Breast epithelium (tissue), 3 donors: ENCODE measurements at regions not wholly inside any gene's neighbourhood (a gene's known extent, or its start where the extent isn't known, plus 50 kb on each side); places are given as distances from the start of the nearest gene placed in this dataset.

ENCODE experiments used
- POLR2A ChIP-seq: fragments of 450-650 bp; IDR thresholded peaks from one replicate; pipeline ENCODE4 v1.6.1; 2016; ENCODE audit warnings: antibody characterized with exemption, mild to moderate bottlenecking, moderate library complexity
- TF ChIP-seq, protein P1 (sequence below), 3 donors: fragments of 450-650 bp; IDR thresholded peaks; one replicate each; pipeline ENCODE4 v1.5.1; 2016 to 2017; ENCODE audit warnings: antibody characterized with exemption in 3 of 3, mild to moderate bottlenecking in 3 of 3, moderate library complexity in 3 of 3

DNA sequence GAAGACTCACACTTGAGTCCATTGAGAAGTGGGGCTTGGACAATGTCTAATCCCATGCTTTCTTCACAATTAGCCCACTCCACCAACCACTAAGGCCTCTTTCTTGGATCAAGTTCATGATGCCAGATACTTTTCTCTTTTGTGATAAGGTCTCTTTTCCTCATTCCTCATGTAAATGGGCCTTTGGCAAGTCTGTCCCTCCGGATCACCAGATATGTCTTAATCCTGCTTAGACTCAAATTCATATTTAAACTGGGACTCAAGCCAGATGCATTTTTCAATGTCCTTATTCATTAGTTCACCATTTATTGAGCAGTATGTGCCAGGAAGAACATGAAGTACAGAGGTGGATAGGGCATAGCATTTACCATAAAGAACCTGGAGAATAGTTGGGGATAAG is 671.1 kb downstream of the TBL1XR1 start:
- TF ChIP-seq POLR2A: no peak
- TF ChIP-seq, protein P1, sequence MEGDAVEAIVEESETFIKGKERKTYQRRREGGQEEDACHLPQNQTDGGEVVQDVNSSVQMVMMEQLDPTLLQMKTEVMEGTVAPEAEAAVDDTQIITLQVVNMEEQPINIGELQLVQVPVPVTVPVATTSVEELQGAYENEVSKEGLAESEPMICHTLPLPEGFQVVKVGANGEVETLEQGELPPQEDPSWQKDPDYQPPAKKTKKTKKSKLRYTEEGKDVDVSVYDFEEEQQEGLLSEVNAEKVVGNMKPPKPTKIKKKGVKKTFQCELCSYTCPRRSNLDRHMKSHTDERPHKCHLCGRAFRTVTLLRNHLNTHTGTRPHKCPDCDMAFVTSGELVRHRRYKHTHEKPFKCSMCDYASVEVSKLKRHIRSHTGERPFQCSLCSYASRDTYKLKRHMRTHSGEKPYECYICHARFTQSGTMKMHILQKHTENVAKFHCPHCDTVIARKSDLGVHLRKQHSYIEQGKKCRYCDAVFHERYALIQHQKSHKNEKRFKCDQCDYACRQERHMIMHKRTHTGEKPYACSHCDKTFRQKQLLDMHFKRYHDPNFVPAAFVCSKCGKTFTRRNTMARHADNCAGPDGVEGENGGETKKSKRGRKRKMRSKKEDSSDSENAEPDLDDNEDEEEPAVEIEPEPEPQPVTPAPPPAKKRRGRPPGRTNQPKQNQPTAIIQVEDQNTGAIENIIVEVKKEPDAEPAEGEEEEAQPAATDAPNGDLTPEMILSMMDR (IDR thresholded peaks at IDR 0.05): no peak
